ENCODE measurements at regions not wholly inside any gene's neighbourhood (a gene's known extent, or its start where the extent isn't known, plus 50 kb on each side); places are given as distances from the start of the nearest gene placed in this dataset.

- Histone ChIP-seq H3K27me3 (no peaks in the 10 kb centered on the region), H3K36me3 (no peaks in the 10 kb centered on the region), H3K9me3 (no peaks in the 10 kb centered on the region), H3K4me3 (replicated peaks in 1 of 3) (no peak overlapping the region), H3K4me1 (no peaks in the 10 kb centered on the region), H3K27ac (no peak overlapping the region)
- 70 to 84% methylated on average over 1 of the region's 1 CpG for WGBS, 2 donors
- TF ChIP-seq CTCF (IDR thresholded peaks at IDR 0.05) (no peak), POLR2A (IDR thresholded peaks at IDR 0.05) (no peak)
- no peak for DNase-seq
- intact Hi-C loops (cut with DNase I): no loop called here
Measured at GRCh38 chr9:29793970-29794369, 2220.7 kb upstream of the C9orf72 start.

DNA sequence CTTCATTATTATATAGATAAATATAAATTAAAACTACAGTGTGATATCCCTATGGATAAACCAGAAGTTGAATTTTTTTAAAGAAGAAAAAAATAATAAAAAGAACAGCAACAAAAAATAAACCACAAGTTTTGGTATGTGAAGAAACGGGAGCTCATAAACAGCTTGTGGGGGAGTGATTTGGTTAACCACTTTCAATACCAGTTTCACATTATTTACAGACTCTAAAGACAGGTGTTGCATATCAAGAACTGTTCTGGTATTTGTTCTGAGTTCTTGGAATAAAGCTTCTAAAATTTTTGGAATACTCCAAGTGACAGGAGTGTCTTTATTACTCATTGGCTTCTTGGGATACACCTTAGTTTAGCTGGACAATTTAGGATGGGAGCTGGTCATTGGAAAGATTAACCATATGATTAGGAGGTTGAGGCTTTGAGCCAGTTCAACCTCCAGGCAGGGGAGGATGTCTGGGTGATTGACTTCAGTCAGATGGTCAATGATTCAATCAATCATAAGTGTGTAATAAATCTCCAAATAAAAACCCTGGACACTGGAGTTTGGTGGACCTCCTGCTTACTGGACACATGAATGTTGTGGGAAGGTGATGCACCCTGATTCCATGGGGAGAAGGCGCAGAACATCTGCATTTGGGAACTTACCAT lies 2223.1 kb upstream of the C9orf72 start:
- Histone ChIP-seq H3K36me3 (no peaks in the 10 kb centered on the region), H3K27me3 (no peaks in the 10 kb centered on the region), H3K9me3 (no peaks in the 10 kb centered on the region), H3K4me1 (no peaks in the 10 kb centered on the region), H3K27ac (no peak overlapping the region), H3K4me3 (replicated peaks in 1 of 3) (no peak overlapping the region)
- TF ChIP-seq CTCF (IDR thresholded peaks at IDR 0.05): no peak
- TF ChIP-seq POLR2A (IDR thresholded peaks at IDR 0.05): no peak
- 84 to 85% methylated on average over 2 of the region's 2 CpGs for WGBS, 2 donors
- no peak for DNase-seq
- intact Hi-C loops (cut with DNase I): no loop called here

- Histone ChIP-seq H3K4me3 (replicated peaks in 1 of 3) (no peak overlapping the region), H3K4me1 (no peaks in the 10 kb centered on the region), H3K36me3 (no peaks in the 10 kb centered on the region), H3K27me3 (no peaks in the 10 kb centered on the region), H3K9me3 (no peaks in the 10 kb centered on the region), H3K27ac (no peak overlapping the region)
- DNase-seq: no peak
- WGBS, 2 donors: 85 to 92% methylated on average over 1 of the region's 1 CpG
- TF ChIP-seq POLR2A (IDR thresholded peaks at IDR 0.05) (no peak), CTCF (IDR thresholded peaks at IDR 0.05) (no peak)
- intact Hi-C loops (cut with DNase I): no loop called here
Measured at GRCh38 chr9:29798599-29798998, 2225.3 kb upstream of the C9orf72 start.

DNA sequence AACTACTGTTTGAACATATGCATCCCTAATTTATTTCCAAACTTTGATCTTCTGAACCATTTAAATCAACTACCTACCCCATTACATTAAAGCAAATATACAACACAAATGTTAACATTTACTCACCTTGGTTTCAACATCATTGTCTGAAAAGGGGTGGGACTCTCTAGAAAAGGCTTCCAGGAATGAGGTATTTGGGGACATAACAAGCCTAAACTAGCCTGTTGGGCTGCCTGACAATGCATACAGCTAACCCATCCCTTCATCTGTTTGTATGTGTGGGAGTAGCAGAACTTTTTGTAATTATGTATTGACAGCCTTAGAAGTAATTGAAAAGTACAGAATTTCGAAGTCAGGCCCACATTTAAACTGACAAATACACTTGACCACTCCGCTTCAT lies 2225.9 kb upstream of the C9orf72 start:
- TF ChIP-seq POLR2A (IDR thresholded peaks at IDR 0.05): no peak
- TF ChIP-seq CTCF (IDR thresholded peaks at IDR 0.05): no peak
- H3K4me1 ChIP-seq: no peaks in the 10 kb centered on the region
- H3K4me3 ChIP-seq (replicated peaks in 1 of 3): no peak overlapping the region
- H3K9me3 ChIP-seq: no peaks in the 10 kb centered on the region
- H3K27me3 ChIP-seq: no peaks in the 10 kb centered on the region
- H3K27ac ChIP-seq: no peak overlapping the region
- WGBS, 2 donors: 86 to 92% methylated on average over 2 of the region's 2 CpGs
- no peaks in the 10 kb centered on the region for H3K36me3 ChIP-seq
- intact Hi-C loops (cut with DNase I): no loop called here
- DNase-seq: no peak

- H3K27ac ChIP-seq: no peak overlapping the region
- H3K36me3 ChIP-seq: no peaks in the 10 kb centered on the region
- no peaks in the 10 kb centered on the region for H3K27me3 ChIP-seq
- no peak for DNase-seq
- H3K4me1 ChIP-seq: no peaks in the 10 kb centered on the region
- TF ChIP-seq POLR2A (IDR thresholded peaks at IDR 0.05) (no peak), CTCF (IDR thresholded peaks at IDR 0.05) (no peak)
- intact Hi-C loops (cut with DNase I): no loop called here
- H3K4me3 ChIP-seq (replicated peaks in 1 of 3): no peak overlapping the region
- no peaks in the 10 kb centered on the region for H3K9me3 ChIP-seq
- 71 to 72% methylated on average over 1 of the region's 1 CpG for WGBS, 2 donors
Measured at GRCh38 chr9:29800821-29801220, 2227.5 kb upstream of the C9orf72 start.

All from thyroid gland (tissue), 4 donors.